A673 (cell line): ENCODE measurements at regions not wholly inside any gene's neighbourhood (a gene's known extent, or its start where the extent isn't known, plus 50 kb on each side); places are given as distances from the start of the nearest gene placed in this dataset.

Source experiments
- BruUV-seq: library from RNA; stranded (reverse); fragments of 400-500 nt; replicated peaks from 2 replicates; lab custom pipeline; 2021; lab: Mats Ljungman, UMichigan
- CTCF ChIA-PET: fragments of 300-600 bp; sonication (Branson Sonifier 250); formaldehyde crosslinking; loops from one replicate; lab custom pipeline; 2022; ENCODE audit warnings: antibody characterized with exemption; lab: Charles Lee
- POLR2A ChIA-PET: fragments of 300-600 bp; sonication (Branson Sonifier 250); formaldehyde crosslinking; loops from one replicate; lab custom pipeline; 2022; ENCODE audit warnings: antibody characterized with exemption; ENCODE audit not compliant: low non-redundant PET; lab: Charles Lee
- DNase-seq: peaks from one replicate; pipeline ENCODE4 v3.0.0-alpha.2; 2015; ENCODE audit warnings: low spot score
- H3K27ac ChIP-seq: fragments of 200-600 bp; sonication (generic); 2 replicates; pipeline ENCODE4 v1.5.1; 2016; ENCODE audit warnings: mixed run types, low read depth, mild to moderate bottlenecking, mixed read lengths, antibody characterized with exemption, low read length; ENCODE audit not compliant: poor library complexity, severe bottlenecking
- H3K27me3 ChIP-seq: fragments of 200-600 bp; sonication (generic); replicated peaks from 2 replicates; pipeline ENCODE4 v1.6.1; 2017; ENCODE audit warnings: mixed run types, low read depth, mild to moderate bottlenecking, mixed read lengths, antibody characterized with exemption, low read length; ENCODE audit not compliant: insufficient read depth, poor library complexity
- H3K36me3 ChIP-seq: fragments of 200-600 bp; sonication (generic); 2 replicates; pipeline ENCODE4 v1.6.1; 2016; ENCODE audit warnings: mixed run types, mild to moderate bottlenecking, mixed read lengths, antibody characterized with exemption, low read length; ENCODE audit not compliant: insufficient read depth, poor library complexity, severe bottlenecking
- H3K4me1 ChIP-seq: fragments of 200-600 bp; sonication (generic); 2 replicates; pipeline ENCODE4 v1.6.1; 2017; ENCODE audit warnings: mixed run types, mild to moderate bottlenecking, mixed read lengths, antibody characterized with exemption, low read length; ENCODE audit not compliant: insufficient read depth, poor library complexity, severe bottlenecking
- H3K4me3 ChIP-seq: fragments of 200-600 bp; sonication (generic); 2 replicates; pipeline ENCODE4 v1.5.1; 2016; ENCODE audit warnings: low read depth, mixed run types, mild to moderate bottlenecking, mixed read lengths, low read length; ENCODE audit not compliant: poor library complexity, severe bottlenecking
- H3K9me3 ChIP-seq: fragments of 200-600 bp; sonication (generic); 2 replicates; pipeline ENCODE4 v1.6.1; 2016; ENCODE audit warnings: mixed run types, low read depth, mild to moderate bottlenecking, mixed read lengths, antibody characterized with exemption, low read length; ENCODE audit not compliant: poor library complexity, severe bottlenecking
- CTCF ChIP-seq: fragments of 300-800, 200-600 bp; sonication (generic); conservative IDR thresholded peaks from 2 replicates; pipeline ENCODE4 v1.5.1; 2017; ENCODE audit warnings: low read depth, mild to moderate bottlenecking, antibody characterized with exemption, low read length, moderate library complexity, mixed read lengths
- EZH2 ChIP-seq: fragments of 200-600 bp; sonication (generic); IDR thresholded peaks from 2 replicates; pipeline ENCODE4 v1.6.1; 2017; ENCODE audit warnings: borderline replicate concordance, low read depth, mild to moderate bottlenecking, mixed read lengths, antibody characterized with exemption, low read length; ENCODE audit not compliant: poor library complexity, severe bottlenecking
- intact Hi-C: fragments of 100-400 bp; cut with micrococcal nuclease; formaldehyde crosslinking; loops from one replicate; pipeline ENCODE4 v1.10.0; 2022; ENCODE audit not compliant: unreplicated experiment

GRCh38 chr18:67108894-67109293, 407.6 kb downstream of the DSEL start:
- intact Hi-C loops = loop anchor here (10.0 kb wide), 1 partner anchor 1566 kb away; no protein-coding TSS in a partner anchor
- no peak overlapping the region for H3K27ac ChIP-seq
- no peak overlapping the region for H3K4me3 ChIP-seq
- POLR2A ChIA-PET = no interaction called here
- CTCF ChIA-PET = no interaction called here
- H3K4me1 ChIP-seq = no peaks in the 10 kb centered on the region
- BruUV-seq = no TSS peak
- H3K27me3 ChIP-seq = no peaks in the 10 kb centered on the region
- H3K36me3 ChIP-seq = no peaks in the 10 kb centered on the region
- no peak for DNase-seq
- no peak for TF ChIP-seq CTCF
- TF ChIP-seq EZH2 = no peak
- no peaks in the 10 kb centered on the region for H3K9me3 ChIP-seq

DNA sequence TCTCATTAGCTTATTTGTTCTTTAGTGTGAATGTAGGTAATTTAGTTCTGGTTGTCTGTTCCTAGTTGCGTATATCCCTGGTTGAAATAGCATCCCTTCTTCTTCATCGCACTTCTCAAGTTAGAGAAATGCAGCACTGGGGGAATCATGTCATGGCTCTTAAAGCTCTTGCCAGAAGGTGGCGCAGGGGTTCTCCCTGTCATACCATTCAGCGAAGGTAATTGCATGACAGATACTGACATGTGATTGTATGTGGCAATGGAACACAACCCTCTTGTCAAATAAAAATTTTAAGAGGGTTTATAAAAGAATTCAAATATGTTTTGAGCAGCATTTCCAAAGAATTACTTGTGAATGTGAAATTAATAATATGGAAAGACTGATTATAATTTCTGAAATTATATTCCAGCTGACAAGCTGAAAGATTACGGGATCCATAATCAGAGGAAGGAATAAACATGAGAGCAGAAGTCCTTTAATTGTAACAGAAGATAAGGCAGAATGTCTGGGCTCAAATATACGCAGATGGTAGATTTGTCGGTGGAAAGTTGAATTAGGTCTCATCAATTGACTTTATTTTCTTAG, 411.7 kb downstream of the DSEL start:
- ChIA-PET CTCF (no interaction called here), POLR2A (no interaction called here)
- DNase-seq = peak; percentile 79
- TF ChIP-seq CTCF (peak; percentile 90), EZH2 (no peak)
- BruUV-seq = no TSS peak
- no peaks in the 10 kb centered on the region for H3K27me3 ChIP-seq
- H3K4me3 ChIP-seq = no peak overlapping the region
- H3K36me3 ChIP-seq = no peaks in the 10 kb centered on the region
- no peak overlapping the region for H3K27ac ChIP-seq
- no peaks in the 10 kb centered on the region for H3K9me3 ChIP-seq
- intact Hi-C loops = loop anchor here (1.0 to 10.0 kb wide), 2 partner anchors 96 to 1570 kb away; no protein-coding TSS in a partner anchor
- no peaks in the 10 kb centered on the region for H3K4me1 ChIP-seq

DNA sequence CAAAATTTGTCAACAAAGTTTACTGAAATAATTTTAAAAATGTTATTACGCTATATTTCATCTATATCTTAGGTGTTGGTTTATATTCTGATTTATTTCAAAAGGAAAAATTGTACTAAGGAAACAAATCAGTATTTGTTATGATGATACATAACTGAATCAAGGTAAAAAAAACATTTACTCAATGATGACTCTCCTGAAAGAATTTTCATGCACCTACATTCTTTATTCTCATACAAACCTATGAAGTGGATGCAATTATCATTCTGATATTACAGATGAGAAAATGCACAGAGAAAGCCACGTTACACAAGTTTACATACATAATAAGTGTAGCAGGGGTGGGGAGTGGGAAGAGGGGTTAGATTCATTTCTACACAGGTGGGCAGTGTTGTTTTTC, 422.4 kb downstream of the DSEL start:
- H3K27ac ChIP-seq = no peak overlapping the region
- TF ChIP-seq CTCF (no peak), EZH2 (no peak)
- no peaks in the 10 kb centered on the region for H3K36me3 ChIP-seq
- no peak overlapping the region for H3K4me3 ChIP-seq
- H3K4me1 ChIP-seq = no peaks in the 10 kb centered on the region
- no peaks in the 10 kb centered on the region for H3K9me3 ChIP-seq
- POLR2A ChIA-PET = no interaction called here
- no peaks in the 10 kb centered on the region for H3K27me3 ChIP-seq
- no peak for DNase-seq
- intact Hi-C loops = no loop called here
- no TSS peak for BruUV-seq
- CTCF ChIA-PET = no interaction called here
